Stomach (tissue), 4 donors: ENCODE measurements at regions not wholly inside any gene's neighbourhood (a gene's known extent, or its start where the extent isn't known, plus 50 kb on each side); places are given as distances from the start of the nearest gene placed in this dataset.

Experiments
- CTCF ChIP-seq, 7 experiments: fragments of 450-650 bp in 4 of 7; fragments of 200-600 bp in 3 of 7; sonication (generic) in 3 of 7; IDR thresholded peaks; one replicate each; pipeline ENCODE4 v1.5.1; 2016 to 2019; ENCODE audit warnings: antibody characterized with exemption in 7 of 7, control low read depth in 2 of 7, mild to moderate bottlenecking in 1 of 7
- EP300 ChIP-seq: sonication (generic); formaldehyde crosslinking; IDR thresholded peaks from one replicate; pipeline ENCODE4 v1.6.1; 2017; ENCODE audit warnings: antibody characterized with exemption

- no peak for TF ChIP-seq EP300
- TF ChIP-seq CTCF (IDR thresholded peaks at IDR 0.05) = no peak
Measured at GRCh38 chr5:110913221-110913620, 158.3 kb upstream of the TSLP start.
